OCI-LY1 (cell line): ENCODE measurements at regions not wholly inside any gene's neighbourhood (a gene's known extent, or its start where the extent isn't known, plus 50 kb on each side); places are given as distances from the start of the nearest gene placed in this dataset.

Experiments used
- EZH2 ChIP-seq: fragments of 200-600 bp; sonication (generic), shearing (Covaris generic); IDR thresholded peaks from 2 replicates; pipeline ENCODE4 v1.8.0; 2017; ENCODE audit warnings: borderline replicate concordance, mixed run types, mild to moderate bottlenecking, antibody characterized with exemption, low read length, moderate library complexity, mixed read lengths
- TF ChIP-seq, protein P1 (sequence below): fragments of 200-600 bp; sonication (generic), shearing (Covaris generic); IDR thresholded peaks from 2 replicates; pipeline ENCODE4 v1.5.1; 2017; ENCODE audit warnings: mild to moderate bottlenecking, antibody characterized with exemption, low read length, moderate library complexity, mixed read lengths

DNA sequence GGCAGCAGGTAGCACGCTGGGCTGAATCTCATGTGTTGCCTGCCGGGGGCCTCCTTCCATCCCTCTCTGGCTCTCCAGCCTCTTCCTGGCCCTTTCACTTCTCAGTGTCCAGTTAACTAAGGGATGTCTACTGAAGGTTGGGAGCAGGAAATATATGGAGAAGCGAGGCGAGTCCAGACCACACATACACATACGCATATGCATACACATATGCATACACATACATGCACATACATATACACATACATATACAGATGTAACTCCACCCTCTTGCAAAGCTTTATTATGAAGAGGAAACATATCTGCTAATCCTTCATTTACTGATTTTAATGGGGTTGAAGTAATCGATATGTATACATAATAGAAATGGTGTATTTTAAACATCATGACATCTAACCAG, 636.1 kb upstream of the CCDC179 start:
- TF ChIP-seq EZH2, result no peak
- TF ChIP-seq, protein P1, sequence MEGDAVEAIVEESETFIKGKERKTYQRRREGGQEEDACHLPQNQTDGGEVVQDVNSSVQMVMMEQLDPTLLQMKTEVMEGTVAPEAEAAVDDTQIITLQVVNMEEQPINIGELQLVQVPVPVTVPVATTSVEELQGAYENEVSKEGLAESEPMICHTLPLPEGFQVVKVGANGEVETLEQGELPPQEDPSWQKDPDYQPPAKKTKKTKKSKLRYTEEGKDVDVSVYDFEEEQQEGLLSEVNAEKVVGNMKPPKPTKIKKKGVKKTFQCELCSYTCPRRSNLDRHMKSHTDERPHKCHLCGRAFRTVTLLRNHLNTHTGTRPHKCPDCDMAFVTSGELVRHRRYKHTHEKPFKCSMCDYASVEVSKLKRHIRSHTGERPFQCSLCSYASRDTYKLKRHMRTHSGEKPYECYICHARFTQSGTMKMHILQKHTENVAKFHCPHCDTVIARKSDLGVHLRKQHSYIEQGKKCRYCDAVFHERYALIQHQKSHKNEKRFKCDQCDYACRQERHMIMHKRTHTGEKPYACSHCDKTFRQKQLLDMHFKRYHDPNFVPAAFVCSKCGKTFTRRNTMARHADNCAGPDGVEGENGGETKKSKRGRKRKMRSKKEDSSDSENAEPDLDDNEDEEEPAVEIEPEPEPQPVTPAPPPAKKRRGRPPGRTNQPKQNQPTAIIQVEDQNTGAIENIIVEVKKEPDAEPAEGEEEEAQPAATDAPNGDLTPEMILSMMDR, result no peak
